ENCODE measurements at regions not wholly inside any gene's neighbourhood (a gene's known extent, or its start where the extent isn't known, plus 50 kb on each side); places are given as distances from the start of the nearest gene placed in this dataset.
A peak's percentile ranks its signal among the peaks of the same experiment; 100 is the strongest.
"Not testable (repeated sequence)": the region's sequence is repeated elsewhere in the genome, so short reads cannot be mapped to it uniquely, and the experiment has no call there.

GRCh38 chrX:40362291-40362690 is 218.5 kb upstream of the ATP6AP2 start:
- DNase-seq = not testable (repeated sequence)

- DNase-seq = no peak
These were observed 220.2 kb upstream of the ATP6AP2 start for GRCh38 chrX:40360557-40360956.

GRCh38 chrX:40359593-40359992 is 221.2 kb upstream of the ATP6AP2 start:
- DNase-seq = no peak

- DNase-seq = no peak
These were observed 221.8 kb upstream of the ATP6AP2 start for GRCh38 chrX:40358994-40359393.

GRCh38 chrX:40349251-40349650 is 231.5 kb upstream of the ATP6AP2 start:
- DNase-seq = no peak

GRCh38 chrX:40346379-40346778 is 234.4 kb upstream of the ATP6AP2 start:
- no peak for DNase-seq

- no peak for DNase-seq
These were observed 237.5 kb upstream of the ATP6AP2 start for GRCh38 chrX:40343319-40343718.

- no peak for DNase-seq
These were observed 240.7 kb upstream of the ATP6AP2 start for GRCh38 chrX:40340116-40340515.

GRCh38 chrX:40333344-40333743 is 235.6 kb upstream of the BCOR start:
- no peak for DNase-seq

- DNase-seq = peak; percentile 30
These were observed 234.0 kb upstream of the BCOR start for GRCh38 chrX:40331762-40332161.

- DNase-seq = no peak
These were observed 233.6 kb upstream of the BCOR start for GRCh38 chrX:40331353-40331752.

GRCh38 chrX:40329616-40330015 is 231.9 kb upstream of the BCOR start:
- peak; percentile 45 for DNase-seq

GRCh38 chrX:40327085-40327484 is 229.3 kb upstream of the BCOR start:
- no peak for DNase-seq

- DNase-seq = no peak
These were observed 228.6 kb upstream of the BCOR start for GRCh38 chrX:40326186-40326965.

- DNase-seq = no peak
These were observed 227.4 kb upstream of the BCOR start for GRCh38 chrX:40325161-40325560.

- DNase-seq = no peak
These were observed 226.2 kb upstream of the BCOR start for GRCh38 chrX:40323977-40324376.

- DNase-seq = no peak
These were observed 223.1 kb upstream of the BCOR start for GRCh38 chrX:40320819-40321218.

GRCh38 chrX:40318801-40319200 is 221.0 kb upstream of the BCOR start:
- DNase-seq = no peak

- DNase-seq = no peak
These were observed 220.3 kb upstream of the BCOR start for GRCh38 chrX:40318076-40318475.

- no peak for DNase-seq
These were observed 218.7 kb upstream of the BCOR start for GRCh38 chrX:40316502-40316901.

GRCh38 chrX:40314070-40314469 is 216.3 kb upstream of the BCOR start:
- DNase-seq = peak; percentile 6

GRCh38 chrX:40313269-40313668 is 215.5 kb upstream of the BCOR start:
- no peak for DNase-seq

- DNase-seq = no peak
These were observed 212.7 kb upstream of the BCOR start for GRCh38 chrX:40310447-40310846.

GRCh38 chrX:40310016-40310415 is 212.3 kb upstream of the BCOR start:
- DNase-seq = no peak

- no peak for DNase-seq
These were observed 210.1 kb upstream of the BCOR start for GRCh38 chrX:40307871-40308270.
